NCI-H128 (cell line): ENCODE measurements at regions not wholly inside any gene's neighbourhood (a gene's known extent, or its start where the extent isn't known, plus 50 kb on each side); places are given as distances from the start of the nearest gene placed in this dataset.

Source experiments
- DNase-seq: peaks from one replicate; lab custom pipeline; 2025; ENCODE audit not compliant: unreplicated experiment; lab: John Stamatoyannopoulos, UW

- DNase-seq, result no peak
Measured at GRCh38 chr5:125530833-125531615, 784.6 kb upstream of the ZNF608 start.

GRCh38 chr5:125536095-125536494 lies 789.7 kb upstream of the ZNF608 start:
- DNase-seq, result no peak

- no peak for DNase-seq
Measured at GRCh38 chr5:125536582-125536981, 790.1 kb upstream of the ZNF608 start.

- no peak for DNase-seq
Measured at GRCh38 chr5:125537661-125538060, 791.2 kb upstream of the ZNF608 start.

- no peak for DNase-seq
Measured at GRCh38 chr5:125538469-125538868, 792.0 kb upstream of the ZNF608 start.

GRCh38 chr5:125541085-125541484 lies 794.6 kb upstream of the ZNF608 start:
- no peak for DNase-seq

- no peak for DNase-seq
Measured at GRCh38 chr5:125549322-125549911, 803.0 kb upstream of the ZNF608 start.

- no peak for DNase-seq
Measured at GRCh38 chr5:125550274-125550673, 803.8 kb upstream of the ZNF608 start.

- no peak for DNase-seq
Measured at GRCh38 chr5:125551246-125551645, 804.8 kb upstream of the ZNF608 start.

GRCh38 chr5:125551797-125552196 lies 805.4 kb upstream of the ZNF608 start:
- no peak for DNase-seq

- no peak for DNase-seq
Measured at GRCh38 chr5:125552486-125552885, 806.0 kb upstream of the ZNF608 start.

GRCh38 chr5:125554355-125554754 lies 807.9 kb upstream of the ZNF608 start:
- no peak for DNase-seq

GRCh38 chr5:125555591-125555990 lies 809.2 kb upstream of the ZNF608 start:
- DNase-seq, result no peak

GRCh38 chr5:125558016-125558415 lies 811.6 kb upstream of the ZNF608 start:
- no peak for DNase-seq

GRCh38 chr5:125558466-125558865 lies 812.0 kb upstream of the ZNF608 start:
- no peak for DNase-seq

- DNase-seq, result no peak
Measured at GRCh38 chr5:125559296-125559695, 812.9 kb upstream of the ZNF608 start.

GRCh38 chr5:125560476-125561225 lies 814.2 kb upstream of the ZNF608 start:
- DNase-seq, result no peak

GRCh38 chr5:125564317-125564975 lies 818.0 kb upstream of the ZNF608 start:
- DNase-seq, result no peak

- no peak for DNase-seq
Measured at GRCh38 chr5:125574491-125575044, 828.1 kb upstream of the ZNF608 start.

GRCh38 chr5:125575171-125575890 lies 828.9 kb upstream of the ZNF608 start:
- DNase-seq, result no peak
